GM19467 (cell line): ENCODE measurements at regions not wholly inside any gene's neighbourhood (a gene's known extent, or its start where the extent isn't known, plus 50 kb on each side); places are given as distances from the start of the nearest gene placed in this dataset.

Source experiments
- ATAC-seq: cut with Tn5 transposase; IDR thresholded peaks from one replicate; pipeline ENCODE4 v1.9.1; 2021; ENCODE audit warnings: mild to moderate bottlenecking, moderate library complexity; ENCODE audit not compliant: unreplicated experiment

- no peak for ATAC-seq
Observed at GRCh38 chr5:64110222-64110621, 55.4 kb upstream of the RNF180 start.

- ATAC-seq: no peak
Observed at GRCh38 chr5:64108674-64109073, 57.0 kb upstream of the RNF180 start.

GRCh38 chr5:64100203-64100602 is 65.4 kb upstream of the RNF180 start:
- ATAC-seq: no peak

GRCh38 chr5:64096771-64097170 is 68.9 kb upstream of the RNF180 start:
- ATAC-seq: no peak

- ATAC-seq: no peak
Observed at GRCh38 chr5:64077589-64077988, 88.1 kb upstream of the RNF180 start.

- peak; percentile 74 for ATAC-seq
Observed at GRCh38 chr5:64074533-64074932, 91.1 kb upstream of the RNF180 start.

GRCh38 chr5:64069486-64069885 is 96.2 kb upstream of the RNF180 start:
- no peak for ATAC-seq

- ATAC-seq: no peak
Observed at GRCh38 chr5:64050296-64050695, 88.1 kb upstream of the HTR1A start.

- no peak for ATAC-seq
Observed at GRCh38 chr5:64040490-64040889, 78.2 kb upstream of the HTR1A start.

GRCh38 chr5:64026493-64026892 is 64.2 kb upstream of the HTR1A start:
- ATAC-seq: no peak

GRCh38 chr5:64019746-64020145 is 57.5 kb upstream of the HTR1A start:
- ATAC-seq: no peak

GRCh38 chr5:64018966-64019365 is 56.7 kb upstream of the HTR1A start:
- no peak for ATAC-seq

- ATAC-seq: no peak
Observed at GRCh38 chr5:64015824-64016223, 53.6 kb upstream of the HTR1A start.
